VCaP (cell line): ENCODE measurements at regions not wholly inside any gene's neighbourhood (a gene's known extent, or its start where the extent isn't known, plus 50 kb on each side); places are given as distances from the start of the nearest gene placed in this dataset.
A peak's percentile ranks its signal among the peaks of the same experiment; 100 is the strongest.
"Not testable (repeated sequence)": the region's sequence is repeated elsewhere in the genome, so short reads cannot be mapped to it uniquely, and the experiment has no call there.

Source experiments
- H3K27ac ChIP-seq: fragments of 450-650 bp; 2 replicates; pipeline ENCODE4 v1.5.1; 2017
- TF ChIP-seq, protein P1 (sequence below): fragments of 450-650 bp; conservative IDR thresholded peaks from 2 replicates; pipeline ENCODE4 v1.5.1; 2017; ENCODE audit warnings: mild to moderate bottlenecking, moderate library complexity

DNA sequence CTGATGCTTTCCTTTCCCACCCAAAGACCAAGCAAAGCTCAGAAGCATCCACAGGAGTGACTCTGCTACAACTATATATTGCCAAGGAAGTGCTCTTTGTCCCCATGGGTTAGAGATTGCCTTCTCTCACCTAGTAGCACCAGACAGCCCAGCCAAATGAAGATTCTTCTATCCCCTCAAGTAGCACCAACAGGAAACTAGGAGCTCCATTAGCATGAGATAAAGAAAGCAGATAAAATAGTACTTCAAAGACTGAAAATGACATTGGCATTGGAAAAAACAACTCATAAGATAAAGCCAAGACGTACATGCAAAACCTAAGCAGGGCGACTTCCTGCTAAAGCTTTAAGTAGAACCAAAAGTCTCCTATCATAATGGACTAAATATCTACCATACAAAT is 871.5 kb downstream of the AMY1C start:
- no peak overlapping the region for H3K27ac ChIP-seq
- TF ChIP-seq, protein P1, sequence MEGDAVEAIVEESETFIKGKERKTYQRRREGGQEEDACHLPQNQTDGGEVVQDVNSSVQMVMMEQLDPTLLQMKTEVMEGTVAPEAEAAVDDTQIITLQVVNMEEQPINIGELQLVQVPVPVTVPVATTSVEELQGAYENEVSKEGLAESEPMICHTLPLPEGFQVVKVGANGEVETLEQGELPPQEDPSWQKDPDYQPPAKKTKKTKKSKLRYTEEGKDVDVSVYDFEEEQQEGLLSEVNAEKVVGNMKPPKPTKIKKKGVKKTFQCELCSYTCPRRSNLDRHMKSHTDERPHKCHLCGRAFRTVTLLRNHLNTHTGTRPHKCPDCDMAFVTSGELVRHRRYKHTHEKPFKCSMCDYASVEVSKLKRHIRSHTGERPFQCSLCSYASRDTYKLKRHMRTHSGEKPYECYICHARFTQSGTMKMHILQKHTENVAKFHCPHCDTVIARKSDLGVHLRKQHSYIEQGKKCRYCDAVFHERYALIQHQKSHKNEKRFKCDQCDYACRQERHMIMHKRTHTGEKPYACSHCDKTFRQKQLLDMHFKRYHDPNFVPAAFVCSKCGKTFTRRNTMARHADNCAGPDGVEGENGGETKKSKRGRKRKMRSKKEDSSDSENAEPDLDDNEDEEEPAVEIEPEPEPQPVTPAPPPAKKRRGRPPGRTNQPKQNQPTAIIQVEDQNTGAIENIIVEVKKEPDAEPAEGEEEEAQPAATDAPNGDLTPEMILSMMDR = no peak

DNA sequence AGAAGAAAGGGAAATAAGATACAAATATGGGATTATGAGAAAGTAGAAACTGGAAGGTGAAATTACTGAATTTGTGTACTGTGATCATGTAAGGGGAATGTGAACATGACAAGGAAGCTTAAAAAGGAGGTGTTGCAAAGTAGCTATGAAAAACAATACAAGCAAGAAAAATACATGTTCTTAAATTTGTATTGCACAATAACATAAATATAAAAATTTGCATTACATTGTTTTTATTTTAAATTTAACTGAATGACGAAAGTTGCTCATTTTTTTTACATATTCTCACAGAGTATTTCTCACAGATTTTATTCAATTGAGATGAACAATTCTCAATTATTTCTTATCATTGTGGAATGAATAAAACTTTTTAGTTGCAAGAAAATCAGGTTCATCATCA is 874.8 kb downstream of the AMY1C start:
- TF ChIP-seq, protein P1 = no peak
- H3K27ac ChIP-seq = no peak overlapping the region

GRCh38 chr1:104629589-104629988 is 879.9 kb downstream of the AMY1C start:
- TF ChIP-seq, protein P1 = no peak
- H3K27ac ChIP-seq = no peak overlapping the region

DNA sequence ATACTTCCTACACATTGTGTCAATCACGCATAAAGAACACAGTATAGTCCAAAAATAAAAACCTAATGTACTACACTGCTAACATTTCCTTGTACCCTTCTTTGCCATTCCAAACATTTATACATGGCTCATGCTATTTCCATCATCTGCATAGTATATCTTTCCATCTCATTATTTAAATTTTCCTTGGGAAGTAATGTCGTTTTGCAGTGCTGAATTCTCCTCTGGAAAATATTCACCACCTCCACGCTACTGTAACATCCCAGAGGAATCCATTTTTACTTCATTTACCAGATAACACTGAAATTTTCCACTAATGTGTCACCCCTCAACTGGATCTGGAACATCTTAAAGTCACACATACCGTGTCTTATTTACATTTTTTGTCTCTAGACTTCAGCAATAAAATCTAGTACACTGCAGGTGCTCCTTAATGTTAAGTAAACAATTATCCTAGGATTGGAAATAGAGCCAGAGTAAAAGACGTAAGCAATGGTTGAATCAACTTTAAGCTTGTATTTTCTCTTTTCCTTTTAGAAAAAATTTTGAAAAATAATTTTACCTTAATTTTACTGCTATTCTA is 881.0 kb downstream of the AMY1C start:
- TF ChIP-seq, protein P1 = no peak

GRCh38 chr1:104636581-104636980 is 886.9 kb downstream of the AMY1C start:
- TF ChIP-seq, protein P1 = peak; percentile 33

More for the DNA sequence above, 881.0 kb downstream of the AMY1C start:
- no peak overlapping the region for H3K27ac ChIP-seq

DNA sequence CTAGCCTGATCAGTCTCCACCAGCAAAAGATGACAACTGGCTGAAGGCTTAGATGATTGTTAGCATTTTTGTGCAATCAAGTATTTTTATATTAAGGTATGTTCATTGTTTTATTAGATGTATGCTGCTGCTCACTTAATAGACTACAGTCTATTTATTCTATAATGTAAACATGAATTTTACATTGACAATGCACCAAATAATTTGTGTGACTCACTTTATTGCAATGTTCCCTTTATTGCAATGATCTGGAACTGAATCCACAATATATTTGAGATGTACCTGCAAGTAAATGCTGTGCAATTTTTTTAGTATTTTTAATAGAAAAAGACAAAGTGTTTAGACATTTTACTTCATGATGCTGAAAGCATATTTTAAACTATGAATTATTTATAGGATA is 896.5 kb downstream of the AMY1C start:
- H3K27ac ChIP-seq = no peak overlapping the region
- TF ChIP-seq, protein P1 = no peak

More at GRCh38 chr1:104636581-104636980, 886.9 kb downstream of the AMY1C start:
- H3K27ac ChIP-seq = no peak overlapping the region

DNA sequence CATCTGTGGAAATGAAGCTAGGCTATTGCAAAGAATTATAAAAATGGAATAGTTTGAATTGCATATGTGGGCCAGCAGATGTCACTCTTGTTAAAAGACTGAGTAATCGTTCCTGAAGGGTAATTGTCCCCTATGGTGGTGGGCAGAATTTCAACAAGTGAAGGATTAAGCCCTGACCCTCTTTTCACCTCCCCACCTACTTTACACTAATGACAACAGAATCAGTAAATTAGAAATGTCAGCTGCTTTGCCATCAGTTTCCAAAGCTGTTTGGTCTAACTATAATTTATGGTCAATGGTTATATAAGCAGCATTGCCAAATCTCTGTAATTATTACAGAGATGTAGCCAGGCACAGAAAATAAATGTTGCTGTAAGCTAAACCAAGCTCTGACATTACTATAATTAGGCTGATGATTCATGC is 898.6 kb downstream of the AMY1C start:
- TF ChIP-seq, protein P1 = peak; percentile 81
- H3K27ac ChIP-seq = no peak overlapping the region

DNA sequence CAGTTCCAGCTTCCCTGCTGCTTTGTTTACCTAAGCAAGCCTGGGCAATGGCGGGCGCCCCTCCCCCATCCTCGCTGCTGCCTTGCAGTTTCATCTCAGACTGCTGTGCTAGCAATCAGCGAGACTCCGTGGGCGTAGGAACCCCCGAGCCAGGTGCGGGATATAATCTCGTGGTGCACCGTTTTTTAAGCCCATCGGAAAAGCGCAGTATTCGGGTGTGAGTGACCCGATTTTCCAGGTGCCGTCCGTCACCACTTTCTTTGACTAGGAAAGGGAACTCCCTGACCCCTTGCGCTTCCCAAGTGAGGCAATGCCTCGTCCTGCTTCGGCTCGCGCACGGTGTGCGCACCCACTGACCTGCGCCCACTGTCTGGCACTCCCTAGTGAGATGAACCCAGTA is 914.7 kb downstream of the AMY1C start:
- not testable (repeated sequence) for H3K27ac ChIP-seq
